Common myeloid progenitor, CD34-positive (primary cell): ENCODE measurements at regions not wholly inside any gene's neighbourhood (a gene's known extent, or its start where the extent isn't known, plus 50 kb on each side); places are given as distances from the start of the nearest gene placed in this dataset.
"Not testable (repeated sequence)": the region's sequence is repeated elsewhere in the genome, so short reads cannot be mapped to it uniquely, and the experiment has no call there.

ENCODE experiments used
- CTCF ChIA-PET: fragments of 350-600 bp; sonication (Branson Sonifier 250); formaldehyde crosslinking; loops from one replicate; lab custom pipeline; 2021; ENCODE audit warnings: antibody characterized with exemption; lab: Charles Lee
- POLR2A ChIA-PET: fragments of 350-600 bp; sonication (Branson Sonifier 250); formaldehyde crosslinking; loops from one replicate; lab custom pipeline; 2021; ENCODE audit warnings: antibody characterized with exemption; lab: Charles Lee
- DNase-seq, 3 donors: peaks; one replicate each; pipeline versions ENCODE4 v3.0.0 to v3.0.0-alpha.2; 2013
- H3K27ac ChIP-seq, 2 experiments: 1 replicate in 1 of 2; 2 replicates in 1 of 2; pipeline ENCODE4 v1.7.0; 2013; ENCODE audit warnings: inconsistent platforms in 2 of 2, low read length in 2 of 2, mild to moderate bottlenecking in 2 of 2, low read depth in 1 of 2, moderate library complexity in 1 of 2; ENCODE audit not compliant: severe bottlenecking in 2 of 2, insufficient read depth in 1 of 2, poor library complexity in 1 of 2
- H3K27me3 ChIP-seq, 5 experiments: replicated peaks in 2 of 5; 1 replicate in 3 of 5; 2 replicates in 2 of 5; pipeline versions ENCODE4 v1.6.1 to v1.7.0; 2013; ENCODE audit warnings: low read length in 4 of 5, mild to moderate bottlenecking in 2 of 5, moderate library complexity in 2 of 5, inconsistent platforms in 1 of 5; ENCODE audit not compliant: insufficient read depth in 5 of 5, control insufficient read depth in 4 of 5
- H3K36me3 ChIP-seq, 4 experiments: 1 replicate in 2 of 4; 2 replicates in 2 of 4; pipeline versions ENCODE4 v1.6.1 to v1.7.0; 2013; ENCODE audit warnings: low read length in 3 of 4, control low read depth in 1 of 4, mild to moderate bottlenecking in 1 of 4; ENCODE audit not compliant: control insufficient read depth in 4 of 4, insufficient read depth in 4 of 4
- H3K4me1 ChIP-seq, 4 experiments: 1 replicate in 3 of 4; 2 replicates in 1 of 4; pipeline versions ENCODE4 v1.6.1 to v1.7.1; 2013; ENCODE audit warnings: low read length in 3 of 4, mild to moderate bottlenecking in 3 of 4, control low read depth in 1 of 4, inconsistent platforms in 1 of 4, moderate library complexity in 1 of 4; ENCODE audit not compliant: control insufficient read depth in 4 of 4, insufficient read depth in 4 of 4; ENCODE audit errors: control extremely low read depth in 1 of 4
- H3K4me3 ChIP-seq, 7 experiments: 1 replicate in 4 of 7; 2 replicates in 3 of 7; pipeline versions ENCODE4 v1.5.1 to v1.7.0; 2013; ENCODE audit warnings: mild to moderate bottlenecking in 7 of 7, low read length in 6 of 7, moderate library complexity in 6 of 7, inconsistent platforms in 2 of 7, low read depth in 2 of 7, control low read depth in 1 of 7; ENCODE audit not compliant: insufficient read depth in 4 of 7, control insufficient read depth in 1 of 7; ENCODE audit errors: extremely low read depth in 1 of 7
- H3K9me3 ChIP-seq, 5 experiments: 1 replicate in 4 of 5; 2 replicates in 1 of 5; pipeline versions ENCODE4 v1.6.1 to v1.7.1; 2013; ENCODE audit warnings: low read length in 4 of 5, mild to moderate bottlenecking in 2 of 5, inconsistent platforms in 1 of 5, low read depth in 1 of 5, moderate library complexity in 1 of 5; ENCODE audit not compliant: control insufficient read depth in 4 of 5, insufficient read depth in 2 of 5; ENCODE audit errors: control extremely low read depth in 1 of 5
- WGBS: methylation state at CpG from one replicate; pipeline ENCODE4 v1.1.5; 2013; ENCODE audit not compliant: insufficient coverage; 5-methylcytosine and 5-hydroxymethylcytosine counted together

DNA sequence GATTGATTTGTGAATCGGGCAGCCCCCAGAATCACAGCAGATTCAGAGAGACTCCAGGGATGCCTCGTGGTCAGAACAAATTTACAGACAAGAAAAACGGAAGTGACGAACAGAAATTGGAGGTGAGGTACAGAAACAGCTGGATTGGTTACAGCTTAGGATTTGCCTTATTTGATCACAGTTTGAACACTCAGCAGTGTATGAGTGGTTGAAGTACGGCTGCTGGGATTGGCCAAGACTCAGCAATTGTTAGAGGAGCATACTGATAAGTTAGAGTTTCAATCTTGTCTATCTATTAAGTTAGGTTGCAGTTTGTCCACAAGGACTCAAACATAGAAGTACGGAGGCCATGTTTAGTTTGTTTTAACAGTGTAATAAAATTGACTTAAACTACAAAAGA is 61.1 kb upstream of the KBTBD8 start:
- POLR2A ChIA-PET, H3K27ac ChIP-seq, H3K4me3 ChIP-seq, H3K4me1 ChIP-seq, H3K27me3 ChIP-seq, DNase-seq, H3K9me3 ChIP-seq, H3K36me3 ChIP-seq: not testable (repeated sequence)
- WGBS, result 87% methylated on average over 5 of the region's 6 CpGs
- CTCF ChIA-PET, result interaction anchor here (1.0 to 1.3 kb wide), 3 partner anchors 8 to 1964 kb away, joined by 3 read pairs; no protein-coding TSS in a partner anchor

DNA sequence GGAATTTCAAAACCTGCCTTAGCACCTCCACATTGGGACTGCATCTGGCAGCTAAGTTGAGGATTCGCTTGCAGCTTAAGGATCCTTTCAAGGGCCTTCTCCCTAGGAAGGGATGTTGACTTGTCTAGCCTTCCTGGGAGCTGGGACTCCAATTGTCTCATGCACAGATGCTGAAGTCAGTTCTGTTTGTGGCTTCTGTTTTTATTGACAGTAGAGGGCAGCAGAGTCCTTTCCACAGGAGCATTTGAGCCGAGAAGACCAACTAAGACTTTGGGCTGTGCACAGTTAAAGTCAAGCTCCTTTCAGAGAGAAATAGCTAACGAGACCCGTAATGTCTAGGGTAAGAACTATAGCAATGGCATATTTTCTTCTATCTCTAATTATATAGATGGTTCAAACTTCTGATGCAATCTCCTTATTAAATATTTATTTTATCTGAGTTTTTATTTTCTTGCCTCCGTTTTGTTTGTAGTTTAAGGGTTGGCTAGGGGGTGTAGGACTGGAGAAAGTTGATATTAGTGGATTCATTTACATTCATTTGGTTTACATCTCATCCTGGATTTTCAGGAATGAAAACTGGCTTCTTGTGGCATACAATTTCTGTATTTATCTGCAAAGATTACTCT is 59.7 kb upstream of the KBTBD8 start:
- H3K36me3 ChIP-seq, result no peaks in the 10 kb centered on the region
- peaks cover 0 to 3% (median 0%) of the 10 kb centered on the region in 5 experiments for H3K27me3 ChIP-seq
- H3K27ac ChIP-seq, result no peak overlapping the region
- POLR2A ChIA-PET, result no interaction called here
- H3K9me3 ChIP-seq, result no peaks in the 10 kb centered on the region
- H3K4me3 ChIP-seq, result no peak overlapping the region
- CTCF ChIA-PET, result interaction anchor here (0.7 to 2.0 kb wide), 13 partner anchors 9 to 1939 kb away, joined by 3 to 12 read pairs (median 4); no protein-coding TSS in a partner anchor
- no peaks in the 10 kb centered on the region for H3K4me1 ChIP-seq
- peak; percentile 35 to 76 (median 67) for DNase-seq
- 19% methylated on average over 2 of the region's 5 CpGs for WGBS

DNA sequence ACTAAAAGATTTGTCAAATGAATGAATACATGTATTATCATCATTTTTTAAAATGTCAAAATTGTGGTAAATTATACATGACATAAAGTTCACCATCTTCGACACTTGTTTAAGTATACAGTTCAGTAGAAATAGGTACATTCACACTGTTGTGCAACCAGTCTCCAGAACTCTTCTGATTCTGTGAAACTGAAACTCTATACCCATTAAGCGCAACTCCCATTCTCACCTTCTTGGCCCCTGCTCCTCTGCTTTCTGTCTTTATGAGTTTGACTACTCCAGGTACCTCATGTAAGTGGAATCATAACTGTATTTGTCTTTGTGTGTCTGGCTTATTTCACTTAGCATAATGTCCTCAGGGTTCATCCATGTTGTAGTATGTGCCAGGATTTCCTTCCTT is 50.1 kb upstream of the KBTBD8 start:
- Histone ChIP-seq H3K4me3 (no peak overlapping the region), H3K27ac (no peak overlapping the region), H3K4me1 (no peaks in the 10 kb centered on the region), H3K36me3 (no peaks in the 10 kb centered on the region), H3K27me3 (no peaks in the 10 kb centered on the region), H3K9me3 (no peaks in the 10 kb centered on the region)
- ChIA-PET CTCF (no interaction called here), POLR2A (no interaction called here)
- WGBS, result 100% methylated on average over 2 of the region's 2 CpGs
- DNase-seq, result no peak
